ENCODE measurements at regions not wholly inside any gene's neighbourhood (a gene's known extent, or its start where the extent isn't known, plus 50 kb on each side); places are given as distances from the start of the nearest gene placed in this dataset.

GRCh38 chr2:228846161-228846560, 424.9 kb downstream of the PID1 start:
- intact Hi-C loops (cut with DNase I): no loop called here

GRCh38 chr2:228845162-228845925, 425.7 kb downstream of the PID1 start:
- Histone ChIP-seq H3K27ac (no peak overlapping the region), H3K27me3 (no peaks in the 10 kb centered on the region), H3K4me1 (replicated peaks in 1 of 2) (no peaks in the 10 kb centered on the region), H3K4me3 (no peak overlapping the region), H3K9me3 (replicated peaks in 1 of 3) (no peaks in the 10 kb centered on the region), H3K36me3 (replicated peaks in 1 of 2) (no peaks in the 10 kb centered on the region)
- TF ChIP-seq CTCF (IDR thresholded peaks at IDR 0.05) (no peak), POLR2A (IDR thresholded peaks at IDR 0.05) (no peak)
- no peak for DNase-seq
- 81 to 91% (median 87%) methylated on average over 3 of the region's 3 CpGs for WGBS, 4 donors
- intact Hi-C loops (cut with DNase I): no loop called here

More at GRCh38 chr2:228846161-228846560, 424.9 kb downstream of the PID1 start:
- Histone ChIP-seq H3K27me3 (no peaks in the 10 kb centered on the region), H3K36me3 (replicated peaks in 1 of 2) (no peaks in the 10 kb centered on the region), H3K4me3 (no peak overlapping the region), H3K4me1 (replicated peaks in 1 of 2) (no peaks in the 10 kb centered on the region), H3K9me3 (replicated peaks in 1 of 3) (no peaks in the 10 kb centered on the region), H3K27ac (no peak overlapping the region)
- DNase-seq: no peak
- no peak for TF ChIP-seq POLR2A (IDR thresholded peaks at IDR 0.05)
- no peak for TF ChIP-seq CTCF (IDR thresholded peaks at IDR 0.05)
- WGBS, 4 donors: 62 to 66% (median 63%) methylated on average over 2 of the region's 2 CpGs

- H3K36me3 ChIP-seq (replicated peaks in 1 of 2): no peaks in the 10 kb centered on the region
- H3K27me3 ChIP-seq: no peaks in the 10 kb centered on the region
- no peak for DNase-seq
- H3K9me3 ChIP-seq (replicated peaks in 1 of 3): no peaks in the 10 kb centered on the region
- no peak overlapping the region for H3K4me3 ChIP-seq
- no peaks in the 10 kb centered on the region for H3K4me1 ChIP-seq (replicated peaks in 1 of 2)
- intact Hi-C loops (cut with DNase I): no loop called here
- 78 to 85% (median 79%) methylated on average over 3 of the region's 3 CpGs for WGBS, 4 donors
- H3K27ac ChIP-seq: peak overlapping the region in 1 of 5 donors; percentile 50
- TF ChIP-seq CTCF (IDR thresholded peaks at IDR 0.05) (no peak), POLR2A (IDR thresholded peaks at IDR 0.05) (no peak)
Measured at GRCh38 chr2:228841877-228842276, 429.2 kb downstream of the PID1 start.

GRCh38 chr2:228841475-228841874, 429.6 kb downstream of the PID1 start:
- peak overlapping the region in 1 of 5 donors; percentile 50 for H3K27ac ChIP-seq
- H3K27me3 ChIP-seq: no peaks in the 10 kb centered on the region
- TF ChIP-seq CTCF (IDR thresholded peaks at IDR 0.05): no peak
- no peak for TF ChIP-seq POLR2A (IDR thresholded peaks at IDR 0.05)
- H3K4me3 ChIP-seq: no peak overlapping the region
- WGBS, 4 donors: 73 to 83% (median 78%) methylated on average over 5 of the region's 5 CpGs
- intact Hi-C loops (cut with DNase I): no loop called here
- no peaks in the 10 kb centered on the region for H3K9me3 ChIP-seq (replicated peaks in 1 of 3)
- no peak for DNase-seq
- no peaks in the 10 kb centered on the region for H3K4me1 ChIP-seq (replicated peaks in 1 of 2)
- H3K36me3 ChIP-seq (replicated peaks in 1 of 2): no peaks in the 10 kb centered on the region
